ENCODE measurements at regions not wholly inside any gene's neighbourhood (a gene's known extent, or its start where the extent isn't known, plus 50 kb on each side); places are given as distances from the start of the nearest gene placed in this dataset.

GRCh38 chr5:98458004-98458403 lies 315.5 kb upstream of the RGMB start (continued):
- no peak for TF ChIP-seq EGR1 (IDR thresholded peaks at IDR 0.05; ENCODE audit: low read depth in 2 of 2)
- TF ChIP-seq SP1 (IDR thresholded peaks at IDR 0.05) = no peak
- TF ChIP-seq MAX (IDR thresholded peaks at IDR 0.05) = no peak
- TF ChIP-seq ATF3 (IDR thresholded peaks at IDR 0.05) = no peak
- no peak for TF ChIP-seq TAF1 (conservative IDR thresholded peaks at IDR 0.05)
- TF ChIP-seq GABPA (IDR thresholded peaks at IDR 0.05 in 1 of 2, conservative IDR thresholded peaks at IDR 0.05 in 1 of 2) = no peak

- H3K4me3 ChIP-seq (ENCODE audit: low read depth in 1 of 3, low read length in 3 of 3) = no peak overlapping the region
- H3K27ac ChIP-seq (ENCODE audit: low read depth in 1 of 2, low read length in 2 of 2) = no peak overlapping the region
- H3K9ac ChIP-seq (ENCODE audit: low read depth in 1 of 2, low read length in 2 of 2) = no peak overlapping the region
- H3K36me3 ChIP-seq (ENCODE audit: control insufficient read depth in 4 of 4, insufficient read depth in 3 of 4, low read depth in 1 of 4, low read length in 3 of 4) = no peaks in the 10 kb centered on the region
- H3K4me1 ChIP-seq (ENCODE audit: control insufficient read depth in 4 of 4, insufficient read depth in 4 of 4, low read length in 3 of 4) = no peaks in the 10 kb centered on the region
- no peak for DNase-seq (ENCODE audit: low spot score)
- TF ChIP-seq EGR1 (IDR thresholded peaks at IDR 0.05; ENCODE audit: low read depth in 2 of 2) = no peak
- TF ChIP-seq FOXA2 (IDR thresholded peaks at IDR 0.05) = no peak
- no peak for TF ChIP-seq REST (IDR thresholded peaks at IDR 0.05)
- TF ChIP-seq HNF4G (IDR thresholded peaks at IDR 0.05) = no peak
- TF ChIP-seq FOXA1 (IDR thresholded peaks at IDR 0.05) = no peak
- no peak for TF ChIP-seq MAX (IDR thresholded peaks at IDR 0.05)
- TF ChIP-seq HNF4A (conservative IDR thresholded peaks at IDR 0.05) = no peak
- TF ChIP-seq SP1 (IDR thresholded peaks at IDR 0.05) = no peak
- no peak for TF ChIP-seq NR2F2 (IDR thresholded peaks at IDR 0.05)
- TF ChIP-seq RAD21 (IDR thresholded peaks at IDR 0.05) = no peak
- no peak for TF ChIP-seq RXRA (IDR thresholded peaks at IDR 0.05)
- no peak for TF ChIP-seq GABPA (IDR thresholded peaks at IDR 0.05 in 1 of 2, conservative IDR thresholded peaks at IDR 0.05 in 1 of 2)
- TF ChIP-seq ZBTB33 (IDR thresholded peaks at IDR 0.05) = no peak
- TF ChIP-seq TAF1 (conservative IDR thresholded peaks at IDR 0.05) = no peak
- TF ChIP-seq YY1 (IDR thresholded peaks at IDR 0.05) = no peak
- TF ChIP-seq JUND (IDR thresholded peaks at IDR 0.05) = no peak
- no peak for TF ChIP-seq ATF3 (IDR thresholded peaks at IDR 0.05)
- TF ChIP-seq CTCF (IDR thresholded peaks at IDR 0.05; ENCODE audit: low read depth, low read length, missing input control) = no peak
- no peaks in the 10 kb centered on the region for H3K9me3 ChIP-seq (ENCODE audit: control insufficient read depth in 4 of 4, low read length in 3 of 4)
- no peaks in the 10 kb centered on the region for H3K27me3 ChIP-seq (ENCODE audit: control insufficient read depth in 4 of 4, insufficient read depth in 4 of 4, low read length in 3 of 4)
Measured at GRCh38 chr5:98458726-98459125, 314.7 kb upstream of the RGMB start.

Data from liver (tissue), 7 donors.